HEK293 (cell line): ENCODE measurements at regions not wholly inside any gene's neighbourhood (a gene's known extent, or its start where the extent isn't known, plus 50 kb on each side); places are given as distances from the start of the nearest gene placed in this dataset.

Experiments
- CTCF ChIA-PET: fragments of 350-600 bp; formaldehyde crosslinking; extraction: SDS; loops from one replicate; lab custom pipeline; 2021; ENCODE audit warnings: antibody characterized with exemption; lab: Yijun Ruan, JAX
- POLR2A ChIA-PET: fragments of 300-600 bp; formaldehyde crosslinking; extraction: SDS; loops from one replicate; lab custom pipeline; 2020; ENCODE audit warnings: antibody characterized with exemption, inconsistent platforms; lab: Yijun Ruan, JAX
- H3K27ac ChIP-seq: fragments of 200-500 bp; sonication (Bioruptor generic); 2 replicates; pipeline ENCODE4 v1.5.1; 2014; ENCODE audit warnings: low read depth, low read length, control low read depth, inconsistent platforms; ENCODE audit errors: extremely low read depth
- H3K36me3 ChIP-seq, 2 experiments: fragments of 200-500 bp in 1 of 2; sonication (Bioruptor generic) in 1 of 2; 1 replicate in 1 of 2; 2 replicates in 1 of 2; pipeline ENCODE4 v1.5.1; 2014 to 2017; ENCODE audit warnings: inconsistent platforms in 2 of 2, low read length in 2 of 2; ENCODE audit not compliant: control insufficient read depth in 2 of 2, insufficient read depth in 1 of 2
- H3K4me1 ChIP-seq: fragments of 200-500 bp; sonication (Bioruptor generic); 2 replicates; pipeline ENCODE4 v1.5.1; 2014; ENCODE audit warnings: mild to moderate bottlenecking, low read length, inconsistent platforms; ENCODE audit not compliant: control insufficient read depth, insufficient read depth
- H3K4me3 ChIP-seq: 2 replicates; pipeline ENCODE4 v1.5.1; 2011; ENCODE audit warnings: low read depth, mild to moderate bottlenecking, control low read depth, low read length, moderate library complexity
- H3K9me3 ChIP-seq: fragments of 200-500 bp; sonication (Bioruptor generic); 2 replicates; pipeline ENCODE4 v1.5.1; 2014; ENCODE audit warnings: low read depth, low read length, inconsistent platforms; ENCODE audit not compliant: control insufficient read depth, insufficient read depth
- INSM2 ChIP-seq: fragments of 450-650 bp; formaldehyde crosslinking; IDR thresholded peaks from 2 replicates; pipeline ENCODE4 v1.5.1; 2016; ENCODE audit warnings: missing biosample characterization, missing genetic modification characterization
- KLF16 ChIP-seq: fragments of 450-650 bp; formaldehyde crosslinking; IDR thresholded peaks from 2 replicates; pipeline ENCODE4 v1.5.1; 2017; ENCODE audit warnings: missing biosample characterization, missing genetic modification characterization
- MZF1 ChIP-seq: fragments of 450-650 bp; formaldehyde crosslinking; IDR thresholded peaks from 2 replicates; pipeline ENCODE4 v1.5.1; 2017; ENCODE audit warnings: missing biosample characterization, missing genetic modification characterization, borderline replicate concordance
- PATZ1 ChIP-seq: fragments of 450-650 bp; formaldehyde crosslinking; IDR thresholded peaks from 2 replicates; pipeline ENCODE4 v1.5.1; 2016; ENCODE audit warnings: missing biosample characterization, missing genetic modification characterization
- PRDM10 ChIP-seq: fragments of 450-650 bp; formaldehyde crosslinking; IDR thresholded peaks from 2 replicates; pipeline ENCODE4 v1.5.1; 2016; ENCODE audit warnings: missing biosample characterization, missing genetic modification characterization
- SCRT2 ChIP-seq: fragments of 450-650 bp; formaldehyde crosslinking; IDR thresholded peaks from 2 replicates; pipeline ENCODE4 v1.5.1; 2016; ENCODE audit warnings: missing biosample characterization, missing genetic modification characterization
- TRIM28 ChIP-seq: IDR thresholded peaks from 2 replicates; pipeline ENCODE4 v1.6.1; 2011; ENCODE audit warnings: low read length, control low read depth, borderline replicate concordance
- ZBTB21 ChIP-seq: fragments of 450-650 bp; formaldehyde crosslinking; IDR thresholded peaks from 2 replicates; pipeline ENCODE4 v1.5.1; 2017; ENCODE audit warnings: missing biosample characterization, missing genetic modification characterization
- ZBTB44 ChIP-seq: fragments of 450-650 bp; IDR thresholded peaks from 2 replicates; pipeline ENCODE4 v1.5.1; 2018; ENCODE audit warnings: missing biosample characterization, mild to moderate bottlenecking, missing genetic modification characterization
- ZNF114 ChIP-seq: fragments of 450-650 bp; formaldehyde crosslinking; IDR thresholded peaks from 2 replicates; pipeline ENCODE4 v1.5.0; 2017; ENCODE audit warnings: missing biosample characterization, missing genetic modification characterization
- ZNF138 ChIP-seq: fragments of 450-650 bp; formaldehyde crosslinking; IDR thresholded peaks from 2 replicates; pipeline ENCODE4 v1.5.1; 2016; ENCODE audit warnings: missing biosample characterization, missing genetic modification characterization, borderline replicate concordance
- ZNF266 ChIP-seq: fragments of 450-650 bp; formaldehyde crosslinking; IDR thresholded peaks from 2 replicates; pipeline ENCODE4 v1.5.1; 2016; ENCODE audit warnings: missing biosample characterization, missing genetic modification characterization, low read depth
- ZNF311 ChIP-seq: fragments of 450-650 bp; formaldehyde crosslinking; IDR thresholded peaks from 2 replicates; pipeline ENCODE4 v1.5.1; 2017; ENCODE audit warnings: missing biosample characterization, missing genetic modification characterization, borderline replicate concordance
- ZNF354C ChIP-seq: fragments of 450-650 bp; formaldehyde crosslinking; IDR thresholded peaks from 2 replicates; pipeline ENCODE4 v1.5.1; 2016; ENCODE audit warnings: missing biosample characterization, missing genetic modification characterization, low read depth, borderline replicate concordance
- ZNF530 ChIP-seq: fragments of 450-650 bp; formaldehyde crosslinking; IDR thresholded peaks from 2 replicates; pipeline ENCODE4 v1.5.1; 2016; ENCODE audit warnings: low read depth, missing biosample characterization, missing genetic modification characterization
- ZNF548 ChIP-seq: fragments of 450-650 bp; formaldehyde crosslinking; IDR thresholded peaks from 2 replicates; pipeline ENCODE4 v1.5.1; 2016; ENCODE audit warnings: missing biosample characterization, missing genetic modification characterization
- ZNF560 ChIP-seq: fragments of 450-650 bp; formaldehyde crosslinking; IDR thresholded peaks from 2 replicates; pipeline ENCODE4 v1.5.1; 2017; ENCODE audit warnings: missing biosample characterization, missing genetic modification characterization, borderline replicate concordance
- ZNF571 ChIP-seq: fragments of 450-650 bp; formaldehyde crosslinking; IDR thresholded peaks from 2 replicates; pipeline ENCODE4 v1.5.0; 2017; ENCODE audit warnings: missing biosample characterization, missing genetic modification characterization
- ZNF596 ChIP-seq: fragments of 450-650 bp; IDR thresholded peaks from 2 replicates; pipeline ENCODE4 v1.5.0; 2018; ENCODE audit warnings: missing biosample characterization, mild to moderate bottlenecking, missing genetic modification characterization, moderate library complexity
- ZNF623 ChIP-seq: fragments of 450-650 bp; formaldehyde crosslinking; IDR thresholded peaks from 2 replicates; pipeline ENCODE4 v1.5.1; 2016; ENCODE audit warnings: missing biosample characterization, missing genetic modification characterization
- ZNF658 ChIP-seq: fragments of 450-650 bp; formaldehyde crosslinking; IDR thresholded peaks from 2 replicates; pipeline ENCODE4; 2016; ENCODE audit warnings: missing biosample characterization, missing genetic modification characterization
- ZNF704 ChIP-seq: fragments of 450-650 bp; formaldehyde crosslinking; IDR thresholded peaks from 2 replicates; pipeline ENCODE4 v1.5.1; 2016; ENCODE audit warnings: missing biosample characterization, missing genetic modification characterization
- ZNF747 ChIP-seq: fragments of 450-650 bp; formaldehyde crosslinking; IDR thresholded peaks from 2 replicates; pipeline ENCODE4 v1.5.1; 2016; ENCODE audit warnings: missing biosample characterization, missing genetic modification characterization
- ZSCAN16 ChIP-seq: fragments of 450-650 bp; formaldehyde crosslinking; IDR thresholded peaks from 2 replicates; pipeline ENCODE4 v1.5.1; 2016; ENCODE audit warnings: missing biosample characterization, missing genetic modification characterization

- no peaks in the 10 kb centered on the region for H3K36me3 ChIP-seq
- CTCF ChIA-PET, result no interaction called here
- POLR2A ChIA-PET, result no interaction called here
- H3K4me1 ChIP-seq, result peaks cover 5% of the 10 kb centered on the region
- H3K9me3 ChIP-seq, result no peaks in the 10 kb centered on the region
- H3K27ac ChIP-seq, result no peak overlapping the region
- TF ChIP-seq ZBTB44 (tag by site-specific recombination), result no peak
- TF ChIP-seq ZNF548 (tag by site-specific recombination), result no peak
- TF ChIP-seq ZNF623 (tag by site-specific recombination), result no peak
- no peak for TF ChIP-seq ZNF138 (tag by site-specific recombination)
- TF ChIP-seq ZNF354C (tag by site-specific recombination), result no peak
- no peak for TF ChIP-seq ZSCAN16
- no peak for TF ChIP-seq ZNF704 (tag by site-specific recombination)
- no peak for TF ChIP-seq ZNF530 (tag by site-specific recombination)
- TF ChIP-seq PRDM10 (tag by site-specific recombination), result no peak
- TF ChIP-seq ZNF266 (tag by site-specific recombination), result no peak
- no peak for TF ChIP-seq KLF16
- no peak for TF ChIP-seq PATZ1
- no peak for TF ChIP-seq ZNF311
- no peak for TF ChIP-seq ZNF658
- H3K4me3 ChIP-seq, result no peak overlapping the region
Measured at GRCh38 chr18:78408623-78409022, 571.0 kb upstream of the SALL3 start.

- no peak overlapping the region for H3K4me3 ChIP-seq
- H3K27ac ChIP-seq, result no peak overlapping the region
- ChIA-PET CTCF (no interaction called here), POLR2A (no interaction called here)
- H3K4me1 ChIP-seq, result peaks cover 5% of the 10 kb centered on the region
- no peaks in the 10 kb centered on the region for H3K36me3 ChIP-seq
- H3K9me3 ChIP-seq, result no peaks in the 10 kb centered on the region
- TF ChIP-seq ZNF596 (tag by site-specific recombination), result no peak
- TF ChIP-seq ZBTB21 (tag by site-specific recombination), result no peak
- TF ChIP-seq ZNF560 (tag by site-specific recombination), result no peak
- TF ChIP-seq ZNF747, result no peak
- no peak for TF ChIP-seq INSM2 (tag by site-specific recombination)
- TF ChIP-seq TRIM28, result no peak
- no peak for TF ChIP-seq SCRT2
- TF ChIP-seq ZNF114 (tag by site-specific recombination), result no peak
- TF ChIP-seq ZNF571 (tag by site-specific recombination), result no peak
- TF ChIP-seq ZBTB44 (tag by site-specific recombination), result no peak
- TF ChIP-seq MZF1 (tag by site-specific recombination), result no peak
Measured at GRCh38 chr18:78410094-78410786, 569.4 kb upstream of the SALL3 start.
